SK-N-SH (cell line): ENCODE measurements at regions not wholly inside any gene's neighbourhood (a gene's known extent, or its start where the extent isn't known, plus 50 kb on each side); places are given as distances from the start of the nearest gene placed in this dataset.

Experiments used
- CTCF ChIA-PET: fragments of 300-600, 350-600 bp; formaldehyde crosslinking; extraction: SDS; loops from one replicate; lab custom pipeline; 2021; lab: Yijun Ruan, JAX
- POLR2A ChIA-PET: fragments of 350-600 bp; sonication (Branson Sonifier 250); formaldehyde crosslinking; extraction: SDS; loops from one replicate; lab custom pipeline; 2020; ENCODE audit warnings: antibody characterized with exemption, inconsistent platforms; lab: Yijun Ruan, JAX
- DNase-seq: peaks from one replicate; pipeline ENCODE4 v3.0.0; 2012
- H2AFZ ChIP-seq: fragments of 200-600 bp; sonication (generic); 2 replicates; pipeline ENCODE4 v1.8.1; 2016; ENCODE audit warnings: antibody characterized with exemption, mild to moderate bottlenecking, low read depth
- H3F3A ChIP-seq: fragments of 200-600 bp; sonication (generic); replicated peaks from 2 replicates; pipeline ENCODE3; 2016; ENCODE audit warnings: antibody characterized with exemption, mild to moderate bottlenecking; ENCODE audit not compliant: insufficient read depth
- H3K27ac ChIP-seq, 2 experiments: fragments of 200-500 bp in 1 of 2; fragments of 200-600 bp in 1 of 2; sonication (Bioruptor generic) in 1 of 2; sonication (generic), shearing (Covaris generic) in 1 of 2; 2 replicates each; pipeline versions ENCODE4 v1.5.1 to v1.6.1; 2014 to 2016; ENCODE audit warnings: low read depth in 2 of 2, inconsistent platforms in 1 of 2, low read length in 1 of 2, mild to moderate bottlenecking in 1 of 2, mixed read lengths in 1 of 2
- H3K27me3 ChIP-seq: fragments of 200-600 bp; sonication (generic), shearing (Covaris generic); 2 replicates; pipeline ENCODE4 v1.6.1; 2016; ENCODE audit warnings: mixed run types; ENCODE audit not compliant: insufficient read depth
- H3K36me3 ChIP-seq, 2 experiments: fragments of 200-500 bp in 1 of 2; fragments of 200-600 bp in 1 of 2; sonication (Bioruptor generic) in 1 of 2; sonication (generic) in 1 of 2; replicated peaks in 1 of 2; 2 replicates each; pipeline versions ENCODE3 to v1.5.1; 2014 to 2016; ENCODE audit warnings: low read length in 1 of 2, mild to moderate bottlenecking in 1 of 2; ENCODE audit not compliant: insufficient read depth in 2 of 2, control insufficient read depth in 1 of 2
- H3K4me1 ChIP-seq, 2 experiments: fragments of 200-500 bp in 1 of 2; fragments of 200-600 bp in 1 of 2; sonication (Bioruptor generic) in 1 of 2; sonication (generic), shearing (Covaris generic) in 1 of 2; 2 replicates each; pipeline versions ENCODE4 v1.5.1 to v1.6.1; 2014 to 2016; ENCODE audit warnings: low read depth in 1 of 2, low read length in 1 of 2, mixed run types in 1 of 2; ENCODE audit not compliant: insufficient read depth in 2 of 2, control insufficient read depth in 1 of 2
- H3K4me2 ChIP-seq: fragments of 200-600 bp; sonication (generic), shearing (Covaris generic); 2 replicates; pipeline ENCODE4 v1.6.1; 2017; ENCODE audit warnings: mixed run types
- H3K4me3 ChIP-seq, 2 experiments: fragments of 200-500 bp in 1 of 2; fragments of 200-600 bp in 1 of 2; sonication (Bioruptor generic) in 1 of 2; sonication (generic), shearing (Covaris generic) in 1 of 2; 2 replicates each; pipeline versions ENCODE4 v1.5.1 to v1.8.1; 2014 to 2016; ENCODE audit warnings: low read depth in 2 of 2, inconsistent platforms in 1 of 2, low read length in 1 of 2, mild to moderate bottlenecking in 1 of 2, mixed read lengths in 1 of 2, moderate library complexity in 1 of 2
- H3K79me2 ChIP-seq: fragments of 200-600 bp; sonication (generic); 2 replicates; pipeline ENCODE4 v1.8.1; 2017; ENCODE audit warnings: mild to moderate bottlenecking; ENCODE audit not compliant: insufficient read depth
- H3K9ac ChIP-seq: fragments of 200-600 bp; sonication (generic); 2 replicates; pipeline ENCODE4 v1.6.1; 2017; ENCODE audit warnings: mixed run types
- H3K9me2 ChIP-seq: fragments of 200-600 bp; sonication (generic); 2 replicates; pipeline ENCODE4 v1.6.1; 2017; ENCODE audit warnings: mixed run types
- H3K9me3 ChIP-seq: fragments of 200-600 bp; sonication (generic); 2 replicates; pipeline ENCODE4 v1.6.1; 2017; ENCODE audit warnings: mixed run types, mild to moderate bottlenecking, moderate library complexity
- H4K20me1 ChIP-seq: fragments of 200-600 bp; sonication (generic); 2 replicates; pipeline ENCODE4 v1.6.1; 2017; ENCODE audit warnings: mild to moderate bottlenecking, mixed run types; ENCODE audit not compliant: insufficient read depth
- CHD2 ChIP-seq: fragments of 150-350 bp; IDR thresholded peaks from 2 replicates; pipeline ENCODE4 v1.6.1; 2018; ENCODE audit warnings: low read length; ENCODE audit not compliant: partially characterized antibody
- EP300 ChIP-seq, 2 experiments: IDR thresholded peaks; 2 replicates each; pipeline versions ENCODE4 v1.4.0 to v1.6.1; 2012; ENCODE audit warnings: borderline replicate concordance in 1 of 2, low read depth in 1 of 2, low read length in 1 of 2
- FOXM1 ChIP-seq: IDR thresholded peaks from 2 replicates; pipeline ENCODE4 v1.4.0; 2012; ENCODE audit warnings: low read depth, mild to moderate bottlenecking
- GABPA ChIP-seq: IDR thresholded peaks from 2 replicates; pipeline ENCODE4 v1.4.0; 2012; ENCODE audit warnings: low read depth, mild to moderate bottlenecking
- JUND ChIP-seq: IDR thresholded peaks from 2 replicates; pipeline ENCODE4 v1.4.0; 2012
- MAX ChIP-seq: IDR thresholded peaks from 2 replicates; pipeline ENCODE4 v1.4.0; 2012; ENCODE audit warnings: low read depth
- MEF2A ChIP-seq: IDR thresholded peaks from 2 replicates; pipeline ENCODE4 v1.4.0; 2012; ENCODE audit warnings: low read depth, borderline replicate concordance
- MXI1 ChIP-seq: IDR thresholded peaks from 2 replicates; pipeline ENCODE4 v1.6.1; 2012; ENCODE audit warnings: mild to moderate bottlenecking, low read depth, low read length, improper control_type of control experiment
- NFIC ChIP-seq: IDR thresholded peaks from 2 replicates; pipeline ENCODE4 v1.4.0; 2012; ENCODE audit warnings: borderline replicate concordance
- PBX3 ChIP-seq: IDR thresholded peaks from 2 replicates; pipeline ENCODE4; 2012
- POLR2AphosphoS5 ChIP-seq: IDR thresholded peaks from 2 replicates; pipeline ENCODE4 v1.6.1; 2012; ENCODE audit warnings: low read depth, low read length
- RCOR1 ChIP-seq: fragments of 150-350 bp; IDR thresholded peaks from 2 replicates; pipeline ENCODE4 v1.6.1; 2017; ENCODE audit warnings: antibody characterized with exemption, low read length
- SIN3A ChIP-seq: IDR thresholded peaks from 2 replicates; pipeline ENCODE4 v1.6.1; 2012; ENCODE audit warnings: low read depth, mild to moderate bottlenecking, low read length, moderate library complexity, borderline replicate concordance
- TAF1 ChIP-seq: IDR thresholded peaks from 2 replicates; pipeline ENCODE4 v1.6.1; 2012; ENCODE audit warnings: low read depth, mild to moderate bottlenecking, low read length, moderate library complexity, borderline replicate concordance
- USF2 ChIP-seq: fragments of 150-350 bp; IDR thresholded peaks from 2 replicates; pipeline ENCODE4 v1.6.1; 2017; ENCODE audit warnings: antibody characterized with exemption, low read length, low read depth, borderline replicate concordance
- YY1 ChIP-seq: IDR thresholded peaks from 2 replicates; pipeline ENCODE4 v1.4.0; 2012; ENCODE audit warnings: low read depth, mild to moderate bottlenecking
- ZBTB33 ChIP-seq: IDR thresholded peaks from 2 replicates; pipeline ENCODE4 v1.4.0; 2012; ENCODE audit warnings: low read depth, borderline replicate concordance
- WGBS: methylation state at CpG from one replicate; pipeline ENCODE4 v1.1.6; 2017; ENCODE audit warnings: low lambda C conversion rate; 5-methylcytosine and 5-hydroxymethylcytosine counted together
- TF ChIP-seq, protein P1 (sequence below): fragments of 200-600 bp; sonication (generic); IDR thresholded peaks from 2 replicates; pipeline ENCODE4 v1.6.1; 2017; ENCODE audit warnings: antibody characterized with exemption, mild to moderate bottlenecking, moderate library complexity
- TF ChIP-seq, protein P2 (sequence below): IDR thresholded peaks from 2 replicates; pipeline ENCODE4 v1.4.0; 2012; ENCODE audit warnings: low read depth, borderline replicate concordance

DNA sequence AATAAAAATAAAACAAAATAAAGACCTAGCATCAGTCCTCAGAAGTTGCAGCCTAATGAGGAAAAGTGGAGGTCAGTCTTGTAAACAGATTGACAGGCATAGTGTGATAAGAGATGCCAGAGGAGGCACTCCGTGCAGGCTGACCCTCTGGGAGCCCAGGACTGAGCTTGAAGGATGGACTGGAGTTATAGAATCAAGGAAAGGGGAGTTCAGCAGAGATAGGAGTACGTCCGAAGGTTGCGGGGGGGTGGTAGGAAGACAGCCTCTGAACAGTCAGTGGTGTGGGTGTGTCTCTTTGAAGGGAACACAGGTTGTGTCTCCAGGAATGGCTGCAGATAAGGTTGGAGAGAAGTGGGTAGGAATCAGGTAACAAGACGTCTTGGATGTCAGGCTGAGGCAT, 126.1 kb upstream of the CPEB4 start:
- Histone ChIP-seq H3K27ac (no peak overlapping the region), H3K4me2 (no peak overlapping the region), H3K9me2 (no peaks in the 10 kb centered on the region), H3K9ac (no peak overlapping the region), H3F3A (no peaks in the 10 kb centered on the region), H3K79me2 (no peaks in the 10 kb centered on the region), H3K4me3 (no peak overlapping the region), H2AFZ (no peak overlapping the region), H4K20me1 (no peaks in the 10 kb centered on the region), H3K4me1 (peaks cover 9 to 30% of the 10 kb centered on the region in 2 experiments; a peak in 3 of 4 replicates), H3K36me3 (no peaks in the 10 kb centered on the region)
- CTCF ChIA-PET: no interaction called here
- WGBS: 88% methylated on average over 5 of the region's 5 CpGs
- no peak for DNase-seq
- TF ChIP-seq, protein P1, sequence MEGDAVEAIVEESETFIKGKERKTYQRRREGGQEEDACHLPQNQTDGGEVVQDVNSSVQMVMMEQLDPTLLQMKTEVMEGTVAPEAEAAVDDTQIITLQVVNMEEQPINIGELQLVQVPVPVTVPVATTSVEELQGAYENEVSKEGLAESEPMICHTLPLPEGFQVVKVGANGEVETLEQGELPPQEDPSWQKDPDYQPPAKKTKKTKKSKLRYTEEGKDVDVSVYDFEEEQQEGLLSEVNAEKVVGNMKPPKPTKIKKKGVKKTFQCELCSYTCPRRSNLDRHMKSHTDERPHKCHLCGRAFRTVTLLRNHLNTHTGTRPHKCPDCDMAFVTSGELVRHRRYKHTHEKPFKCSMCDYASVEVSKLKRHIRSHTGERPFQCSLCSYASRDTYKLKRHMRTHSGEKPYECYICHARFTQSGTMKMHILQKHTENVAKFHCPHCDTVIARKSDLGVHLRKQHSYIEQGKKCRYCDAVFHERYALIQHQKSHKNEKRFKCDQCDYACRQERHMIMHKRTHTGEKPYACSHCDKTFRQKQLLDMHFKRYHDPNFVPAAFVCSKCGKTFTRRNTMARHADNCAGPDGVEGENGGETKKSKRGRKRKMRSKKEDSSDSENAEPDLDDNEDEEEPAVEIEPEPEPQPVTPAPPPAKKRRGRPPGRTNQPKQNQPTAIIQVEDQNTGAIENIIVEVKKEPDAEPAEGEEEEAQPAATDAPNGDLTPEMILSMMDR: no peak
- TF ChIP-seq NFIC: no peak
- no peak for TF ChIP-seq SIN3A
- TF ChIP-seq, protein P2, sequence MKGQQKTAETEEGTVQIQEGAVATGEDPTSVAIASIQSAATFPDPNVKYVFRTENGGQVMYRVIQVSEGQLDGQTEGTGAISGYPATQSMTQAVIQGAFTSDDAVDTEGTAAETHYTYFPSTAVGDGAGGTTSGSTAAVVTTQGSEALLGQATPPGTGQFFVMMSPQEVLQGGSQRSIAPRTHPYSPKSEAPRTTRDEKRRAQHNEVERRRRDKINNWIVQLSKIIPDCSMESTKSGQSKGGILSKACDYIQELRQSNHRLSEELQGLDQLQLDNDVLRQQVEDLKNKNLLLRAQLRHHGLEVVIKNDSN: no peak
- TF ChIP-seq POLR2AphosphoS5: no peak
- TF ChIP-seq USF2: no peak
- TF ChIP-seq YY1: no peak
- TF ChIP-seq GABPA: no peak
- TF ChIP-seq CHD2: no peak
- TF ChIP-seq ZBTB33: no peak
- no peak for TF ChIP-seq RCOR1
- TF ChIP-seq MEF2A: no peak
- TF ChIP-seq MAX: no peak
- TF ChIP-seq EP300 (IDR thresholded peaks at IDR 0.05; ENCODE audit: borderline replicate concordance in 1 of 2, low read depth in 1 of 2, low read length in 1 of 2): no peak
- TF ChIP-seq FOXM1: no peak
- no peak for TF ChIP-seq TAF1
- no peak for TF ChIP-seq MXI1
- no peak for TF ChIP-seq PBX3
- TF ChIP-seq JUND: no peak
- TF ChIP-seq, all 33 proteins: peak for 0
- H3K9me3 ChIP-seq: no peaks in the 10 kb centered on the region
- POLR2A ChIA-PET: no interaction called here
- H3K27me3 ChIP-seq: no peaks in the 10 kb centered on the region
